Fibroblast of skin of right quadriceps (primary cell): ENCODE measurements at regions not wholly inside any gene's neighbourhood (a gene's known extent, or its start where the extent isn't known, plus 50 kb on each side); places are given as distances from the start of the nearest gene placed in this dataset.

Experiments used
- DNase-seq: peaks from one replicate; pipeline ENCODE4 v3.0.0-alpha.2; 2013

GRCh38 chr6:54719131-54719530, 127.4 kb upstream of the FAM83B start:
- DNase-seq, result peak; percentile 9

- peak; percentile 17 for DNase-seq
Measured at GRCh38 chr6:54719633-54720032, 126.9 kb upstream of the FAM83B start.

- no peak for DNase-seq
Measured at GRCh38 chr6:54722328-54722727, 124.2 kb upstream of the FAM83B start.

- no peak for DNase-seq
Measured at GRCh38 chr6:54729716-54730115, 116.9 kb upstream of the FAM83B start.

- no peak for DNase-seq
Measured at GRCh38 chr6:54730767-54731630, 115.6 kb upstream of the FAM83B start.

GRCh38 chr6:54737247-54737646, 109.3 kb upstream of the FAM83B start:
- DNase-seq, result no peak

- DNase-seq, result no peak
Measured at GRCh38 chr6:54747955-54748354, 98.6 kb upstream of the FAM83B start.

- DNase-seq, result no peak
Measured at GRCh38 chr6:54754406-54754805, 92.2 kb upstream of the FAM83B start.

- no peak for DNase-seq
Measured at GRCh38 chr6:54758340-54758739, 88.2 kb upstream of the FAM83B start.

GRCh38 chr6:54768494-54768893, 78.1 kb upstream of the FAM83B start:
- no peak for DNase-seq

- DNase-seq, result no peak
Measured at GRCh38 chr6:54770328-54770727, 76.2 kb upstream of the FAM83B start.

GRCh38 chr6:54771968-54772367, 74.6 kb upstream of the FAM83B start:
- DNase-seq, result no peak

- DNase-seq, result no peak
Measured at GRCh38 chr6:54772610-54773009, 74.0 kb upstream of the FAM83B start.

- peak; percentile 66 for DNase-seq
Measured at GRCh38 chr6:54775576-54775975, 71.0 kb upstream of the FAM83B start.

GRCh38 chr6:54776891-54777290, 69.7 kb upstream of the FAM83B start:
- DNase-seq, result no peak

- no peak for DNase-seq
Measured at GRCh38 chr6:54778731-54779130, 67.8 kb upstream of the FAM83B start.

- DNase-seq, result no peak
Measured at GRCh38 chr6:54784011-54784410, 62.6 kb upstream of the FAM83B start.

- no peak for DNase-seq
Measured at GRCh38 chr6:54786154-54786553, 60.4 kb upstream of the FAM83B start.

GRCh38 chr6:54787825-54788224, 58.7 kb upstream of the FAM83B start:
- peak; percentile 46 for DNase-seq
